ENCODE measurements at regions not wholly inside any gene's neighbourhood (a gene's known extent, or its start where the extent isn't known, plus 50 kb on each side); places are given as distances from the start of the nearest gene placed in this dataset.

DNA sequence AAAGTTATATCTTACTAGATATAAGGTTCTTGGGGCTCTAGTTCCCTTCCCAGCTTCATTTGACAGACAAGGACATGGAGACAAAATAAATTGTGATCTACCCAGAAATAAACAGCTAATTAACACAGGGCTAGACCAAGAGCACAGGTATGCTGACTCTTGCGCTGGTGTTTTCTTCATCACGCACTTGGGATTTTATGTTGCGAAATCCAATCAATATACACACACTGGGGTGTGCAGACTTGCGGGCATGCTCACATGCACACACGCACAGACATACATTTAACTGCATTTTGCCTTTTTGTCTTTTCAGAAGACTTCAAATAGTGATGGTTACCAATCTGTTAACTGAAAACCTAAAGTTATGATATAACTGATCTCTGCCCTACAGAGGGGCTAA, 91.2 kb downstream of the LRATD1 start:
- ChIA-PET SMC1A (ENCODE audit: uncharacterized antibody, unreplicated experiment) (interaction anchor here (0.6 kb wide), 1 partner anchor 1898 kb away, joined by 3 read pairs; no protein-coding TSS in a partner anchor), RAD21 (ENCODE audit: unreplicated experiment) (no interaction called here), CTCF (interaction anchor here (0.5 kb wide), 1 partner anchor 87 kb away, joined by 3 read pairs; no protein-coding TSS in a partner anchor), POLR2A (no interaction called here)
- Histone ChIP-seq H4K20me1 (ENCODE audit: control insufficient read depth, insufficient read depth) (no peaks in the 10 kb centered on the region), H3K4me3 (no peak overlapping the region), H3K27me3 (replicated peaks in 1 of 2; ENCODE audit: control insufficient read depth in 2 of 2, insufficient read depth in 2 of 2, low read length in 1 of 2) (no peaks in the 10 kb centered on the region), H3K9me3 (replicated peaks; ENCODE audit: control insufficient read depth, insufficient read depth, low read length) (no peaks in the 10 kb centered on the region), H3K27ac (ENCODE audit: control insufficient read depth, insufficient read depth) (no peak overlapping the region), H3K9ac (ENCODE audit: control insufficient read depth, insufficient read depth, low read length) (no peak overlapping the region), H3K36me3 (ENCODE audit: control insufficient read depth in 2 of 2, insufficient read depth in 2 of 2, low read length in 1 of 2) (no peaks in the 10 kb centered on the region), H3K79me2 (ENCODE audit: control insufficient read depth, insufficient read depth, low read length) (no peaks in the 10 kb centered on the region), H3K4me1 (ENCODE audit: control insufficient read depth, insufficient read depth, low read length) (no peaks in the 10 kb centered on the region), H2AFZ (ENCODE audit: control insufficient read depth, low read depth, low read length) (no peak overlapping the region), H3K4me2 (ENCODE audit: control insufficient read depth, insufficient read depth) (no peak overlapping the region)
- BruUV-seq (replicated peaks) = no TSS peak
- DNase-seq (ENCODE audit: low read depth, low spot score) (no peak), ATAC-seq (no peak), FAIRE-seq (no peak)
- intact Hi-C loops (cut with micrococcal nuclease; ENCODE audit: unreplicated experiment) (no loop called here), in situ Hi-C loops (cut with MboI) (no loop called here)
- no peak for TF ChIP-seq NFIC (IDR thresholded peaks at IDR 0.05; ENCODE audit: low read depth, low read length)
- TF ChIP-seq KLF5 (IDR thresholded peaks at IDR 0.05; ENCODE audit: partially characterized antibody) = no peak
- no peak for TF ChIP-seq SIX5 (IDR thresholded peaks at IDR 0.05; ENCODE audit: low read depth, low read length, severe bottlenecking)
- 43% methylated on average over 5 of the region's 5 CpGs for WGBS (ENCODE audit: insufficient coverage, insufficient replicate concordance, low lambda C conversion rate, missing lambda C conversion rate)

DNA sequence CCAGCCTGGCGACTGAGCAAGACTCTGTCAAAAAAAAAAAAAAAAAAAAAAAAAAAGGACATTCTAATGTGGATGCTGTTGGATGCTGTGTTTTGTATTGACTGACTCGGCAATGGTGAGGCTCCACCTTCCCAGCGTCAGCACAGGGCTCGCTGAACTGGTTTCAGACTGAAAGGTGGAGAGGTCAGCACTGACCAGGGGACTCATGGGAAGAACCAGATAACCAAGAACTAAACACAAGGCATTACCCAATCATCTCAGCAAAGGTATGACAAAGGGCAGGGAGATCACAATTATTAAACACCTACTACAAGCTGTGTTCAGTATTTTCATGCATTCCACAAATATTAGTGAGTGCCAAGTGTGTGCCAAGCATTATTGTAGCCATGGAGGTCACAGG, 103.2 kb downstream of the LRATD1 start:
- CTCF ChIA-PET = no interaction called here

More for the DNA sequence above, 103.2 kb downstream of the LRATD1 start:
- Histone ChIP-seq H3K9ac (ENCODE audit: control insufficient read depth, insufficient read depth, low read length) (no peak overlapping the region), H3K4me1 (ENCODE audit: control insufficient read depth, insufficient read depth, low read length) (no peaks in the 10 kb centered on the region), H3K36me3 (ENCODE audit: control insufficient read depth in 2 of 2, insufficient read depth in 2 of 2, low read length in 1 of 2) (no peaks in the 10 kb centered on the region), H4K20me1 (ENCODE audit: control insufficient read depth, insufficient read depth) (no peaks in the 10 kb centered on the region), H3K27me3 (replicated peaks in 1 of 2; ENCODE audit: control insufficient read depth in 2 of 2, insufficient read depth in 2 of 2, low read length in 1 of 2) (no peaks in the 10 kb centered on the region), H2AFZ (ENCODE audit: control insufficient read depth, low read depth, low read length) (no peak overlapping the region), H3K4me3 (no peak overlapping the region), H3K27ac (ENCODE audit: control insufficient read depth, insufficient read depth) (no peak overlapping the region), H3K79me2 (ENCODE audit: control insufficient read depth, insufficient read depth, low read length) (no peaks in the 10 kb centered on the region), H3K9me3 (replicated peaks; ENCODE audit: control insufficient read depth, insufficient read depth, low read length) (no peaks in the 10 kb centered on the region), H3K4me2 (ENCODE audit: control insufficient read depth, insufficient read depth) (no peak overlapping the region)
- intact Hi-C loops (cut with micrococcal nuclease; ENCODE audit: unreplicated experiment) (no loop called here), in situ Hi-C loops (cut with MboI) (no loop called here)
- DNase-seq (ENCODE audit: low read depth, low spot score) = no peak
- POLR2A ChIA-PET = no interaction called here
- no TSS peak for BruUV-seq (replicated peaks)
- RAD21 ChIA-PET (ENCODE audit: unreplicated experiment) = no interaction called here
- ATAC-seq = no peak
- FAIRE-seq = no peak
- TF ChIP-seq WRNIP1 (IDR thresholded peaks at IDR 0.05; ENCODE audit: borderline replicate concordance, low read depth, low read length) = no peak
- TF ChIP-seq ZZZ3 (IDR thresholded peaks at IDR 0.05; ENCODE audit: control insufficient read depth, insufficient read length, low read depth) = no peak
- no peak for TF ChIP-seq ZNF384 (IDR thresholded peaks at IDR 0.05; ENCODE audit: borderline replicate concordance, low read depth, low read length)
- TF ChIP-seq ZNF207 (IDR thresholded peaks at IDR 0.05; ENCODE audit: borderline replicate concordance) = no peak
- TF ChIP-seq RCOR1 (conservative IDR thresholded peaks at IDR 0.05; ENCODE audit: low read depth, low read length) = no peak
- TF ChIP-seq CBX5 (IDR thresholded peaks at IDR 0.05; ENCODE audit: low read depth) = no peak
- TF ChIP-seq, protein P1, sequence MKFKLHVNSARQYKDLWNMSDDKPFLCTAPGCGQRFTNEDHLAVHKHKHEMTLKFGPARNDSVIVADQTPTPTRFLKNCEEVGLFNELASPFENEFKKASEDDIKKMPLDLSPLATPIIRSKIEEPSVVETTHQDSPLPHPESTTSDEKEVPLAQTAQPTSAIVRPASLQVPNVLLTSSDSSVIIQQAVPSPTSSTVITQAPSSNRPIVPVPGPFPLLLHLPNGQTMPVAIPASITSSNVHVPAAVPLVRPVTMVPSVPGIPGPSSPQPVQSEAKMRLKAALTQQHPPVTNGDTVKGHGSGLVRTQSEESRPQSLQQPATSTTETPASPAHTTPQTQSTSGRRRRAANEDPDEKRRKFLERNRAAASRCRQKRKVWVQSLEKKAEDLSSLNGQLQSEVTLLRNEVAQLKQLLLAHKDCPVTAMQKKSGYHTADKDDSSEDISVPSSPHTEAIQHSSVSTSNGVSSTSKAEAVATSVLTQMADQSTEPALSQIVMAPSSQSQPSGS (IDR thresholded peaks at IDR 0.05; ENCODE audit: low read length) = no peak
- 13% methylated on average over 4 of the region's 4 CpGs for WGBS (ENCODE audit: insufficient coverage, insufficient replicate concordance, low lambda C conversion rate, missing lambda C conversion rate)
- SMC1A ChIA-PET (ENCODE audit: uncharacterized antibody, unreplicated experiment) = interaction anchor here (0.6 to 1.0 kb wide), 3 partner anchors 16 to 1370 kb away, joined by 3 read pairs; no protein-coding TSS in a partner anchor

Measured in GM12878 (cell line).